Mucosa of rectum (tissue), 2 donors: ENCODE measurements at regions not wholly inside any gene's neighbourhood (a gene's known extent, or its start where the extent isn't known, plus 50 kb on each side); places are given as distances from the start of the nearest gene placed in this dataset.

Source experiments
- H3K27ac ChIP-seq, 2 donors: one replicate each; pipeline ENCODE4 v1.7.0; 2013; ENCODE audit warnings: inconsistent platforms in 2 of 2, low read depth in 2 of 2, low read length in 2 of 2
- H3K27me3 ChIP-seq, 2 donors: one replicate each; pipeline ENCODE4 v1.7.0; 2013; ENCODE audit warnings: low read length in 2 of 2; ENCODE audit not compliant: control insufficient read depth in 2 of 2, insufficient read depth in 2 of 2
- H3K36me3 ChIP-seq, 2 donors: one replicate each; pipeline ENCODE4 v1.7.0; 2013; ENCODE audit warnings: low read length in 2 of 2; ENCODE audit not compliant: control insufficient read depth in 2 of 2, insufficient read depth in 2 of 2
- H3K4me1 ChIP-seq, 2 donors: one replicate each; pipeline ENCODE4 v1.7.0; 2013; ENCODE audit warnings: low read length in 2 of 2, mild to moderate bottlenecking in 1 of 2; ENCODE audit not compliant: control insufficient read depth in 2 of 2, insufficient read depth in 2 of 2
- H3K4me3 ChIP-seq, 2 donors: one replicate each; pipeline ENCODE4 v1.7.0; 2013; ENCODE audit warnings: low read length in 2 of 2
- H3K9ac ChIP-seq, 2 donors: one replicate each; pipeline ENCODE4 v1.7.0; 2013; ENCODE audit warnings: low read length in 2 of 2, low read depth in 1 of 2, mild to moderate bottlenecking in 1 of 2
- H3K9me3 ChIP-seq, 2 donors: one replicate each; pipeline ENCODE4 v1.7.0; 2013; ENCODE audit warnings: low read length in 2 of 2; ENCODE audit not compliant: control insufficient read depth in 2 of 2
- donor health status: healthy.
- donor health status: Normal muscosa, but diverticular disease.

- Histone ChIP-seq H3K36me3 (no peaks in the 10 kb centered on the region), H3K27me3 (no peaks in the 10 kb centered on the region), H3K27ac (no peak overlapping the region), H3K9me3 (no peaks in the 10 kb centered on the region), H3K9ac (no peak overlapping the region), H3K4me3 (no peak overlapping the region), H3K4me1 (no peaks in the 10 kb centered on the region)
Measured at GRCh38 chr7:46450886-46451285, 529.8 kb upstream of the IGFBP3 start.

GRCh38 chr7:46450425-46450824 is 529.4 kb upstream of the IGFBP3 start:
- no peaks in the 10 kb centered on the region for H3K9me3 ChIP-seq
- no peaks in the 10 kb centered on the region for H3K27me3 ChIP-seq
- no peak overlapping the region for H3K4me3 ChIP-seq
- H3K9ac ChIP-seq: no peak overlapping the region
- H3K4me1 ChIP-seq: no peaks in the 10 kb centered on the region
- H3K36me3 ChIP-seq: no peaks in the 10 kb centered on the region
- H3K27ac ChIP-seq: no peak overlapping the region

GRCh38 chr7:46449743-46450142 is 528.7 kb upstream of the IGFBP3 start:
- Histone ChIP-seq H3K4me1 (no peaks in the 10 kb centered on the region), H3K4me3 (no peak overlapping the region), H3K9me3 (no peaks in the 10 kb centered on the region), H3K27ac (no peak overlapping the region), H3K27me3 (no peaks in the 10 kb centered on the region), H3K36me3 (no peaks in the 10 kb centered on the region), H3K9ac (no peak overlapping the region)

GRCh38 chr7:46448478-46448877 is 527.4 kb upstream of the IGFBP3 start:
- no peak overlapping the region for H3K4me3 ChIP-seq
- no peak overlapping the region for H3K27ac ChIP-seq
- H3K27me3 ChIP-seq: no peaks in the 10 kb centered on the region
- H3K9me3 ChIP-seq: no peaks in the 10 kb centered on the region
- H3K4me1 ChIP-seq: no peaks in the 10 kb centered on the region
- H3K9ac ChIP-seq: no peak overlapping the region
- no peaks in the 10 kb centered on the region for H3K36me3 ChIP-seq

GRCh38 chr7:46446151-46446550 is 525.1 kb upstream of the IGFBP3 start:
- Histone ChIP-seq H3K36me3 (no peaks in the 10 kb centered on the region), H3K9me3 (peaks cover 0 to 2% of the 10 kb centered on the region in 2 donors), H3K27ac (no peak overlapping the region), H3K9ac (no peak overlapping the region), H3K27me3 (no peaks in the 10 kb centered on the region), H3K4me1 (no peaks in the 10 kb centered on the region), H3K4me3 (no peak overlapping the region)

- peaks cover 0 to 2% of the 10 kb centered on the region in 2 donors for H3K9me3 ChIP-seq
- H3K36me3 ChIP-seq: no peaks in the 10 kb centered on the region
- H3K27ac ChIP-seq: no peak overlapping the region
- no peak overlapping the region for H3K9ac ChIP-seq
- no peaks in the 10 kb centered on the region for H3K27me3 ChIP-seq
- H3K4me3 ChIP-seq: no peak overlapping the region
- no peaks in the 10 kb centered on the region for H3K4me1 ChIP-seq
Measured at GRCh38 chr7:46444256-46444655, 523.2 kb upstream of the IGFBP3 start.

- no peak overlapping the region for H3K27ac ChIP-seq
- H3K9me3 ChIP-seq: peaks cover 0 to 4% of the 10 kb centered on the region in 2 donors
- H3K9ac ChIP-seq: no peak overlapping the region
- no peaks in the 10 kb centered on the region for H3K36me3 ChIP-seq
- no peaks in the 10 kb centered on the region for H3K4me1 ChIP-seq
- no peaks in the 10 kb centered on the region for H3K27me3 ChIP-seq
- H3K4me3 ChIP-seq: no peak overlapping the region
Measured at GRCh38 chr7:46440186-46440585, 519.1 kb upstream of the IGFBP3 start.

GRCh38 chr7:46432708-46433107 is 511.6 kb upstream of the IGFBP3 start:
- H3K9ac ChIP-seq: no peak overlapping the region
- no peaks in the 10 kb centered on the region for H3K4me1 ChIP-seq
- H3K36me3 ChIP-seq: no peaks in the 10 kb centered on the region
- no peaks in the 10 kb centered on the region for H3K27me3 ChIP-seq
- H3K9me3 ChIP-seq: peaks cover 0 to 2% of the 10 kb centered on the region in 2 donors
- H3K27ac ChIP-seq: no peak overlapping the region
- no peak overlapping the region for H3K4me3 ChIP-seq

GRCh38 chr7:46428295-46428694 is 507.2 kb upstream of the IGFBP3 start:
- H3K9ac ChIP-seq: no peak overlapping the region
- H3K36me3 ChIP-seq: no peaks in the 10 kb centered on the region
- H3K27me3 ChIP-seq: no peaks in the 10 kb centered on the region
- H3K9me3 ChIP-seq: no peaks in the 10 kb centered on the region
- no peak overlapping the region for H3K4me3 ChIP-seq
- no peaks in the 10 kb centered on the region for H3K4me1 ChIP-seq
- H3K27ac ChIP-seq: no peak overlapping the region

- Histone ChIP-seq H3K27me3 (no peaks in the 10 kb centered on the region), H3K27ac (no peak overlapping the region), H3K9ac (no peak overlapping the region), H3K9me3 (no peaks in the 10 kb centered on the region), H3K36me3 (no peaks in the 10 kb centered on the region), H3K4me3 (no peak overlapping the region), H3K4me1 (no peaks in the 10 kb centered on the region)
Measured at GRCh38 chr7:46424934-46425333, 503.9 kb upstream of the IGFBP3 start.
